Testis (tissue), 2 donors: ENCODE measurements at regions not wholly inside any gene's neighbourhood (a gene's known extent, or its start where the extent isn't known, plus 50 kb on each side); places are given as distances from the start of the nearest gene placed in this dataset.

ENCODE experiments used
- DNase-seq: peaks from one replicate; pipeline ENCODE4 v3.0.0-alpha.2; 2019
- H3K27ac ChIP-seq, 2 donors: fragments of 200-600 bp; sonication (generic); one replicate each; pipeline ENCODE4 v1.5.1; 2019
- H3K27me3 ChIP-seq: fragments of 200-600 bp; sonication (generic); one replicate; pipeline ENCODE4 v1.5.1; 2019
- H3K36me3 ChIP-seq: fragments of 200-600 bp; sonication (generic); one replicate; pipeline ENCODE4 v1.5.1; 2017; ENCODE audit warnings: low read depth; ENCODE audit errors: missing control alignments
- H3K4me1 ChIP-seq: fragments of 200-600 bp; sonication (generic); one replicate; pipeline ENCODE4 v1.5.1; 2019
- H3K4me3 ChIP-seq, 2 donors: fragments of 200-600 bp; sonication (generic); one replicate each; pipeline ENCODE4 v1.5.1; 2017 to 2019
- H3K9me3 ChIP-seq: fragments of 200-600 bp; sonication (generic); one replicate; pipeline ENCODE4 v1.5.1; 2017
- POLR2A ChIP-seq: fragments of 450-650 bp; IDR thresholded peaks from one replicate; pipeline ENCODE4 v1.6.1; 2017; ENCODE audit warnings: antibody characterized with exemption, mild to moderate bottlenecking, moderate library complexity
- WGBS, 2 donors: methylation state at CpG; one replicate each; pipeline ENCODE4 v1.1.5; 2018; 5-methylcytosine and 5-hydroxymethylcytosine counted together
- intact Hi-C: fragments of 100-400 bp; cut with DNase I; formaldehyde crosslinking; loops from one replicate; pipeline ENCODE4 v1.15.1; 2023; ENCODE audit warnings: low total_unique reads
- TF ChIP-seq, protein P1 (sequence below), 3 experiments: fragments of 450-650 bp in 2 of 3; fragments of 200-600 bp in 1 of 3; sonication (generic) in 1 of 3; IDR thresholded peaks; one replicate each; pipeline ENCODE4 v1.5.1; 2016 to 2019; ENCODE audit warnings: antibody characterized with exemption in 3 of 3, mild to moderate bottlenecking in 2 of 3, moderate library complexity in 1 of 3

DNA sequence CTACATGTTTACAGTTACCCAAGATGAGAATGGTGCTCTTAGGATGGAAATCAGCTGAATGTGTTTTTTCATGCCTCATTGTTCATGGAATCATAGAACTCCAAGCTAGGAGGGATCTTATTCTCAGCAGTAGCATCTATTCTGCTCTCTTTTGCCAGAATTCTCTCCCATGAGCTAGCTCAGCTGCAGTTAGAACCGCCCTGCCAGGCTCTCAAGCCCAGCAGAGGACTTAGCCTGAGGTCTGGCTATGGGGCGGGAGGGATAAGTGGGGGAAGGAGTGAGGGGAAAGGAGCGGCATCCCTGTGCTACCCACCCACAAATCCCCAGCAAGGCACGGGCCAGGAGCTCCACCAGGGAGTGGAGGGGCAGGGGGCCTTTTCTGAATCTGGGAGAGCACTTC is 120.7 kb upstream of the PLXNA4 start:
- Histone ChIP-seq H3K27me3 (no peaks in the 10 kb centered on the region), H3K9me3 (no peaks in the 10 kb centered on the region), H3K4me3 (no peak overlapping the region), H3K4me1 (no peaks in the 10 kb centered on the region), H3K27ac (no peak overlapping the region), H3K36me3 (no peaks in the 10 kb centered on the region)
- intact Hi-C loops: no loop called here
- 32 to 38% methylated on average over 4 of the region's 4 CpGs for WGBS, 2 donors
- TF ChIP-seq, protein P1, sequence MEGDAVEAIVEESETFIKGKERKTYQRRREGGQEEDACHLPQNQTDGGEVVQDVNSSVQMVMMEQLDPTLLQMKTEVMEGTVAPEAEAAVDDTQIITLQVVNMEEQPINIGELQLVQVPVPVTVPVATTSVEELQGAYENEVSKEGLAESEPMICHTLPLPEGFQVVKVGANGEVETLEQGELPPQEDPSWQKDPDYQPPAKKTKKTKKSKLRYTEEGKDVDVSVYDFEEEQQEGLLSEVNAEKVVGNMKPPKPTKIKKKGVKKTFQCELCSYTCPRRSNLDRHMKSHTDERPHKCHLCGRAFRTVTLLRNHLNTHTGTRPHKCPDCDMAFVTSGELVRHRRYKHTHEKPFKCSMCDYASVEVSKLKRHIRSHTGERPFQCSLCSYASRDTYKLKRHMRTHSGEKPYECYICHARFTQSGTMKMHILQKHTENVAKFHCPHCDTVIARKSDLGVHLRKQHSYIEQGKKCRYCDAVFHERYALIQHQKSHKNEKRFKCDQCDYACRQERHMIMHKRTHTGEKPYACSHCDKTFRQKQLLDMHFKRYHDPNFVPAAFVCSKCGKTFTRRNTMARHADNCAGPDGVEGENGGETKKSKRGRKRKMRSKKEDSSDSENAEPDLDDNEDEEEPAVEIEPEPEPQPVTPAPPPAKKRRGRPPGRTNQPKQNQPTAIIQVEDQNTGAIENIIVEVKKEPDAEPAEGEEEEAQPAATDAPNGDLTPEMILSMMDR (IDR thresholded peaks at IDR 0.05): no peak
- TF ChIP-seq POLR2A: no peak
- DNase-seq: no peak

DNA sequence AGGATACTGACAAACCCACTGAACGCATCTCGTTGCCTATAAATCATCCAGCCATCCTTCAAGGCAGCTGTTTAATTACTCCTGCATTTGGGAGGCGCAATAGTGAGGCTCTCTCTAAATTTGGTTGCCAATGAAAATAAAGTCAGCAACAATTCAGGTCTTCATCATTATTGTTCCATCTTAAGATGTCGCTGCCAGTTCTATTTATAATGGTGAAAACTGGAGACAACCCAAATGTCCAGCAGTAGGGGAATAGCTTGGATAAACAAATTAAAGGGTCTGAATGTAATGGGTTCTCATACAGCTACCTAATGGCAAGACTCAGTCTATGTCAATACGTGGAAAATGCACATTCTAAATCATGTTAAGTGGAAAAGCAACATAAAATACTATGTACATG is 120.1 kb upstream of the PLXNA4 start:
- H3K9me3 ChIP-seq: no peaks in the 10 kb centered on the region
- H3K27me3 ChIP-seq: no peaks in the 10 kb centered on the region
- H3K4me3 ChIP-seq: no peak overlapping the region
- intact Hi-C loops: no loop called here
- 49 to 61% methylated on average over 5 of the region's 5 CpGs for WGBS, 2 donors
- H3K36me3 ChIP-seq: no peaks in the 10 kb centered on the region
- no peak for DNase-seq
- H3K4me1 ChIP-seq: no peaks in the 10 kb centered on the region
- TF ChIP-seq, protein P1 (IDR thresholded peaks at IDR 0.05): no peak
- TF ChIP-seq POLR2A: no peak
- H3K27ac ChIP-seq: no peak overlapping the region

DNA sequence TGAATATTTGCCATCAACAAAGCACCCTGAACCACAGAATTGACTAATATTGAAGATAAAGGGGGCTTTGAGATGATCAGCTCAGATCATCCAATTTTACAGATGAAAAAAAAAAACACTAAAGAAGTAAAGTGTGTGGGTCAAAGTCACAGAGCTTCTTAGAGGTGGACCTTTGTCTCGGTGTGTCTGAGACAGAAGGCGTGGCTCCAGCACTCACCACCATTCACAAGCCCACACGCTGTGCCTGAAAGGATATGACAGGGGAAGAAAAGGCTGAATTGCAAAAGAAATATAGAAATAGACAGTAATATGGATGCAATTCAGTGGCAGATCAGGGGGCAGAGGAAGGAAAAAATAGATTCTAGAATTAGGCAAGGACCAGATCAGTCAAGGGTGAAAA is 114.9 kb upstream of the PLXNA4 start:
- Histone ChIP-seq H3K4me1 (no peaks in the 10 kb centered on the region), H3K4me3 (no peak overlapping the region), H3K9me3 (no peaks in the 10 kb centered on the region), H3K27ac (no peak overlapping the region), H3K27me3 (no peaks in the 10 kb centered on the region), H3K36me3 (no peaks in the 10 kb centered on the region)
- intact Hi-C loops: no loop called here
- WGBS, 2 donors: 87 to 94% methylated on average over 3 of the region's 3 CpGs
- TF ChIP-seq POLR2A: no peak
- TF ChIP-seq, protein P1 (IDR thresholded peaks at IDR 0.05): no peak
- DNase-seq: no peak

DNA sequence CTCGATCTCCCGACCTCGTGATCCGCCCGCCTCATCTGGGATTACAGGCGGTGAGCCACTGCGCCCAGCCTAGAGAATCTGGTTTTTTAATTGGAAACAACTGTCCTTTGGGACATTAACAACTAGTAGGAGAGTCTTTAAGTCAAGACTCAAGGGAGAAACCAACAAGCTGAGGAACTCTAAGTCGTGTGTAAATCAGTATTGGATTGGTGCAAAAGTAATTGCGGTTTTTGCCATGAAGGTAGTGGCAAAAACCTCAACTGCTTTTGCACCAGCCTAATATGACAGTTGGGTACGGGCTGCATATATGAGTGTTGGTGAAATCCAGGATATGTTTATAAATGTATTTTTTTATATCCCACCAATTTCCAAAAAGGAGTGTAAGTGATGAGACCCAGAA is 113.9 kb upstream of the PLXNA4 start:
- no peaks in the 10 kb centered on the region for H3K9me3 ChIP-seq
- H3K27ac ChIP-seq: no peak overlapping the region
- intact Hi-C loops: no loop called here
- no peaks in the 10 kb centered on the region for H3K36me3 ChIP-seq
- WGBS, 2 donors: 90 to 92% methylated on average over 10 of the region's 10 CpGs
- H3K4me1 ChIP-seq: no peaks in the 10 kb centered on the region
- no peak overlapping the region for H3K4me3 ChIP-seq
- TF ChIP-seq, protein P1 (IDR thresholded peaks at IDR 0.05): no peak
- no peak for TF ChIP-seq POLR2A
- DNase-seq: no peak
- no peaks in the 10 kb centered on the region for H3K27me3 ChIP-seq

DNA sequence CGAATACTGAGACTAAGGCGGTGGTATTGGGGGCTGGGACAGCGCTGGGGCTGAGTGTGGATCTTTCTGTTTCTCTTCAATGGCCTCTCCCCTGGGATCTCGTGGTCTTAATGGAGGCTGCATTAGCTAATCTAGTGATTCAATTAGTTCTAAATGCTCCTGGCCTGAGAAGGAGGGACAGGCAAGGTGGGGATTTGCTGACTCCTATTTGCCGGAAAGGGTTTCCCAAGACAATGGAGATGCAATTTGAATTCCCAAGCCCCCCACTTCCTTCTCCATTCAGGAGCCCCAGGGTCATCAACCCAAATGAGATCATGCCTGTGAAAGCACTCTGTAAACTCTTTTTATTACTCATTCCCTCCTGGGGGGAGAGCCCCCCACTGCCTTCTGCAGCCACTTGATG is 111.7 kb upstream of the PLXNA4 start:
- intact Hi-C loops: no loop called here
- Histone ChIP-seq H3K36me3 (no peaks in the 10 kb centered on the region), H3K4me1 (no peaks in the 10 kb centered on the region), H3K27ac (no peak overlapping the region), H3K9me3 (no peaks in the 10 kb centered on the region), H3K27me3 (no peaks in the 10 kb centered on the region), H3K4me3 (no peak overlapping the region)
- 85 to 91% methylated on average over 5 of the region's 5 CpGs for WGBS, 2 donors
- DNase-seq: no peak
- TF ChIP-seq, protein P1 (IDR thresholded peaks at IDR 0.05): no peak
